ENCODE measurements at regions not wholly inside any gene's neighbourhood (a gene's known extent, or its start where the extent isn't known, plus 50 kb on each side); places are given as distances from the start of the nearest gene placed in this dataset.

DNA sequence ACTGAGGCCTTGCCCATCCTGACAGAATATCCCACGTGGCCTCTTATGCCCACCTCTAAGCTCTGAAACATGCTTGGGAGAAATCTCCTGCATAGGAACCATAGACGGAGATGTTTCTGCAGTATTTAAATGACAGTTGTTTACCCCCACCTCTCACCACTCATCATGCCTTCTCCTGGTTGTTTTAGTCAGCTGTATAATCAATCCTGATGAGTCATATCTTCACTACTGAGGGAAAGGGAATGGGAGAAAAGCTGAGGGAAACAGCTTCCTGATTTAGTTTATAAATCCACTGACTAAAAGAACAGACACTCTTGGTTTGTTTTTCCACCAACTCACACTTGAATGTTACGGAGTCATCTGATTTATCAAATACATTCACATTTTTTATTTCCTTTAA lies 113.2 kb upstream of the TENT5A start:
- no peak overlapping the region for H3K4me3 ChIP-seq (replicated peaks; ENCODE audit: insufficient read depth, low read length)
- no peaks in the 10 kb centered on the region for H3K27me3 ChIP-seq (ENCODE audit: insufficient read depth, poor library complexity, severe bottlenecking)
- no peak for DNase-seq (ENCODE audit: low read depth in 1 of 2, low spot score in 1 of 2)
- TF ChIP-seq POLR2AphosphoS5 (IDR thresholded peaks at IDR 0.05; ENCODE audit: low read depth), result no peak
- TF ChIP-seq SPI1 (IDR thresholded peaks at IDR 0.05; ENCODE audit: borderline replicate concordance, low read depth), result no peak
- no peak overlapping the region for H3K27ac ChIP-seq (replicated peaks)

DNA sequence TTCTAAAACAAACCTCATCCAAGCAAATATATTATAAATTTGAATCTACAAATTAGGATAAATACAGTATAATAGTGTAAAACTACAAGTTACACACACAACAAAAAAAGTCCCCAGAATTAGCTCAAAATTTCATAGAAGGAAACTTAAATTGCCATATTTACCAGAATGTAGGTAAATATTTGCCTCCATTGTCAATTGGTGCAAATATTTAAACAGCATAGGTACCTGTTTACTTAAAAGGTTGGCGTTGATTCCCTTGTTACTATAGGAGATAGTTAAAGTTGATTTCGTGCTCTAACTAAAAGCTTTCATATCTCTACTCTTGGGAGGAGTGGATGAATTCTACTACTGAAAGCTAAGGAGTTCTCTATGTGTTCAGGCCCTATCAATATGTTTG lies 111.6 kb upstream of the TENT5A start:
- TF ChIP-seq, protein P1, sequence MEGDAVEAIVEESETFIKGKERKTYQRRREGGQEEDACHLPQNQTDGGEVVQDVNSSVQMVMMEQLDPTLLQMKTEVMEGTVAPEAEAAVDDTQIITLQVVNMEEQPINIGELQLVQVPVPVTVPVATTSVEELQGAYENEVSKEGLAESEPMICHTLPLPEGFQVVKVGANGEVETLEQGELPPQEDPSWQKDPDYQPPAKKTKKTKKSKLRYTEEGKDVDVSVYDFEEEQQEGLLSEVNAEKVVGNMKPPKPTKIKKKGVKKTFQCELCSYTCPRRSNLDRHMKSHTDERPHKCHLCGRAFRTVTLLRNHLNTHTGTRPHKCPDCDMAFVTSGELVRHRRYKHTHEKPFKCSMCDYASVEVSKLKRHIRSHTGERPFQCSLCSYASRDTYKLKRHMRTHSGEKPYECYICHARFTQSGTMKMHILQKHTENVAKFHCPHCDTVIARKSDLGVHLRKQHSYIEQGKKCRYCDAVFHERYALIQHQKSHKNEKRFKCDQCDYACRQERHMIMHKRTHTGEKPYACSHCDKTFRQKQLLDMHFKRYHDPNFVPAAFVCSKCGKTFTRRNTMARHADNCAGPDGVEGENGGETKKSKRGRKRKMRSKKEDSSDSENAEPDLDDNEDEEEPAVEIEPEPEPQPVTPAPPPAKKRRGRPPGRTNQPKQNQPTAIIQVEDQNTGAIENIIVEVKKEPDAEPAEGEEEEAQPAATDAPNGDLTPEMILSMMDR (IDR thresholded peaks at IDR 0.05; ENCODE audit: insufficient read depth, low read length), result no peak
- TF ChIP-seq SPI1 (IDR thresholded peaks at IDR 0.05; ENCODE audit: borderline replicate concordance, low read depth) (no peak), POLR2AphosphoS5 (IDR thresholded peaks at IDR 0.05; ENCODE audit: low read depth) (no peak), GABPA (IDR thresholded peaks at IDR 0.05; ENCODE audit: low read depth) (no peak)
- TF ChIP-seq, protein P2, sequence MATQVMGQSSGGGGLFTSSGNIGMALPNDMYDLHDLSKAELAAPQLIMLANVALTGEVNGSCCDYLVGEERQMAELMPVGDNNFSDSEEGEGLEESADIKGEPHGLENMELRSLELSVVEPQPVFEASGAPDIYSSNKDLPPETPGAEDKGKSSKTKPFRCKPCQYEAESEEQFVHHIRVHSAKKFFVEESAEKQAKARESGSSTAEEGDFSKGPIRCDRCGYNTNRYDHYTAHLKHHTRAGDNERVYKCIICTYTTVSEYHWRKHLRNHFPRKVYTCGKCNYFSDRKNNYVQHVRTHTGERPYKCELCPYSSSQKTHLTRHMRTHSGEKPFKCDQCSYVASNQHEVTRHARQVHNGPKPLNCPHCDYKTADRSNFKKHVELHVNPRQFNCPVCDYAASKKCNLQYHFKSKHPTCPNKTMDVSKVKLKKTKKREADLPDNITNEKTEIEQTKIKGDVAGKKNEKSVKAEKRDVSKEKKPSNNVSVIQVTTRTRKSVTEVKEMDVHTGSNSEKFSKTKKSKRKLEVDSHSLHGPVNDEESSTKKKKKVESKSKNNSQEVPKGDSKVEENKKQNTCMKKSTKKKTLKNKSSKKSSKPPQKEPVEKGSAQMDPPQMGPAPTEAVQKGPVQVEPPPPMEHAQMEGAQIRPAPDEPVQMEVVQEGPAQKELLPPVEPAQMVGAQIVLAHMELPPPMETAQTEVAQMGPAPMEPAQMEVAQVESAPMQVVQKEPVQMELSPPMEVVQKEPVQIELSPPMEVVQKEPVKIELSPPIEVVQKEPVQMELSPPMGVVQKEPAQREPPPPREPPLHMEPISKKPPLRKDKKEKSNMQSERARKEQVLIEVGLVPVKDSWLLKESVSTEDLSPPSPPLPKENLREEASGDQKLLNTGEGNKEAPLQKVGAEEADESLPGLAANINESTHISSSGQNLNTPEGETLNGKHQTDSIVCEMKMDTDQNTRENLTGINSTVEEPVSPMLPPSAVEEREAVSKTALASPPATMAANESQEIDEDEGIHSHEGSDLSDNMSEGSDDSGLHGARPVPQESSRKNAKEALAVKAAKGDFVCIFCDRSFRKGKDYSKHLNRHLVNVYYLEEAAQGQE (IDR thresholded peaks at IDR 0.05; ENCODE audit: insufficient replicate concordance, low read depth), result no peak
- no peak for DNase-seq (ENCODE audit: low read depth in 1 of 2, low spot score in 1 of 2)
- Histone ChIP-seq H3K27ac (replicated peaks) (no peak overlapping the region), H3K4me3 (replicated peaks; ENCODE audit: insufficient read depth, low read length) (no peak overlapping the region), H3K27me3 (ENCODE audit: insufficient read depth, poor library complexity, severe bottlenecking) (no peaks in the 10 kb centered on the region)

DNA sequence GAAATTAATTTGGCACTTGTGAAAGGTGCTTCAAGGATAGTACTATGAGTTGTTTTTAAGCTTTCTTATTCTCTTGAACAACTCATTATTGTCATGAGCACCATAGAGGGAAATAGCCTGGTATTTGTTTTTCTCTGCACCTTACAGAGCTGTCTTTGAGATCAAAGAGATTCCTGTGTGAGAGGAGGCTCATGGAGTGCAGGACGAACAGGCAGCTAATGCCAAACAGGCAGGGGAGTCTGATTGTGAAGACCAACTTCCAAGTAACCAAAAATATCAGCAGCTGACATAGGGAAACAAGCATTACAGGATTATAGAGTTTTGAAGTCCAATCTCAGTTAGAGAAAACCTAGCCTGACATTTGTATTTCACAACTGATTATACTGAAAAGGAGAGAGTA lies 110.6 kb upstream of the TENT5A start:
- DNase-seq (ENCODE audit: low read depth in 1 of 2, low spot score in 1 of 2), result no peak
- Histone ChIP-seq H3K27me3 (ENCODE audit: insufficient read depth, poor library complexity, severe bottlenecking) (no peaks in the 10 kb centered on the region), H3K27ac (replicated peaks) (no peak overlapping the region), H3K4me3 (replicated peaks; ENCODE audit: insufficient read depth, low read length) (no peak overlapping the region)
- TF ChIP-seq POLR2AphosphoS5 (IDR thresholded peaks at IDR 0.05; ENCODE audit: low read depth), result no peak
- TF ChIP-seq, protein P1 (IDR thresholded peaks at IDR 0.05; ENCODE audit: insufficient read depth, low read length), result no peak
- TF ChIP-seq GABPA (IDR thresholded peaks at IDR 0.05; ENCODE audit: low read depth), result no peak
- TF ChIP-seq, protein P2 (IDR thresholded peaks at IDR 0.05; ENCODE audit: insufficient replicate concordance, low read depth), result no peak

DNA sequence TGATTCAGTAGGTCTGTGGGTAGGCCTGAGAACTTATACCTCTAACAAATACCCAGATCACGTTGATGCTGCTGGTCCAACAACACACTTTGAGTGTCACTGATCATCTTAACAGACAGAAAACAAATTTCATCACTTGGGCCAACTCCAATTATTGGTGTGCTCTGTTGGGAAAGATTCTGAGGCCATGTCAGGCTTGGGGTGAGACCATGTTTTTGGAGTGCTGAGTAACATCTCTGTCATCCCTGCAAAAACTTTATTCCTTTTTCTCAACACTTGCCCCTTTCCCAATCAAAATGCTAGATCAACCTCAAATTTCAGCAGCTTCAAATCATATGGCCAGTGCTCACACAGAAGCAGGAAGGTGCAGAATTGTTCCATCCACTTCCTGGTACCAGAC lies 108.8 kb upstream of the TENT5A start:
- no peak overlapping the region for H3K4me3 ChIP-seq (replicated peaks; ENCODE audit: insufficient read depth, low read length)
- no peak overlapping the region for H3K27ac ChIP-seq (replicated peaks)
- TF ChIP-seq, protein P2 (IDR thresholded peaks at IDR 0.05; ENCODE audit: insufficient replicate concordance, low read depth), result no peak
- TF ChIP-seq GABPA (IDR thresholded peaks at IDR 0.05; ENCODE audit: low read depth) (no peak), SPI1 (IDR thresholded peaks at IDR 0.05; ENCODE audit: borderline replicate concordance, low read depth) (no peak), POLR2AphosphoS5 (IDR thresholded peaks at IDR 0.05; ENCODE audit: low read depth) (no peak)
- TF ChIP-seq, protein P1 (IDR thresholded peaks at IDR 0.05; ENCODE audit: insufficient read depth, low read length), result no peak
- no peaks in the 10 kb centered on the region for H3K27me3 ChIP-seq (ENCODE audit: insufficient read depth, poor library complexity, severe bottlenecking)
- DNase-seq (ENCODE audit: low read depth in 1 of 2, low spot score in 1 of 2), result no peak

Measured in HL-60 (cell line).